ENCODE measurements at regions not wholly inside any gene's neighbourhood (a gene's known extent, or its start where the extent isn't known, plus 50 kb on each side); places are given as distances from the start of the nearest gene placed in this dataset.

GRCh38 chr22:47805394-47805935 lies 1043.0 kb downstream of the TBC1D22A start:
- no peak overlapping the region for H3K4me3 ChIP-seq (ENCODE audit: low read depth in 1 of 2, low read length in 2 of 2)
- H3K9me3 ChIP-seq (ENCODE audit: control insufficient read depth in 1 of 2, low read length in 2 of 2), result no peaks in the 10 kb centered on the region
- no peak overlapping the region for H3K9ac ChIP-seq (ENCODE audit: low read depth in 1 of 2, low read length in 2 of 2)
- no peaks in the 10 kb centered on the region for H3K27me3 ChIP-seq (ENCODE audit: control insufficient read depth in 1 of 2, insufficient read depth in 2 of 2, low read length in 2 of 2)
- H3K4me1 ChIP-seq (ENCODE audit: control insufficient read depth in 1 of 2, insufficient read depth in 2 of 2, low read length in 2 of 2), result no peaks in the 10 kb centered on the region
- H3K27ac ChIP-seq (ENCODE audit: low read depth, low read length), result no peak overlapping the region
- no peaks in the 10 kb centered on the region for H3K36me3 ChIP-seq (ENCODE audit: control insufficient read depth in 1 of 2, insufficient read depth in 2 of 2, low read length in 2 of 2)

GRCh38 chr22:47804281-47804680 lies 1041.8 kb downstream of the TBC1D22A start:
- Histone ChIP-seq H3K4me3 (ENCODE audit: low read depth in 1 of 2, low read length in 2 of 2) (no peak overlapping the region), H3K9me3 (ENCODE audit: control insufficient read depth in 1 of 2, low read length in 2 of 2) (no peaks in the 10 kb centered on the region), H3K27ac (ENCODE audit: low read depth, low read length) (no peak overlapping the region), H3K4me1 (ENCODE audit: control insufficient read depth in 1 of 2, insufficient read depth in 2 of 2, low read length in 2 of 2) (no peaks in the 10 kb centered on the region), H3K27me3 (ENCODE audit: control insufficient read depth in 1 of 2, insufficient read depth in 2 of 2, low read length in 2 of 2) (no peaks in the 10 kb centered on the region), H3K9ac (ENCODE audit: low read depth in 1 of 2, low read length in 2 of 2) (no peak overlapping the region), H3K36me3 (ENCODE audit: control insufficient read depth in 1 of 2, insufficient read depth in 2 of 2, low read length in 2 of 2) (no peaks in the 10 kb centered on the region)

- Histone ChIP-seq H3K9ac (ENCODE audit: low read depth in 1 of 2, low read length in 2 of 2) (no peak overlapping the region), H3K9me3 (ENCODE audit: control insufficient read depth in 1 of 2, low read length in 2 of 2) (no peaks in the 10 kb centered on the region), H3K36me3 (ENCODE audit: control insufficient read depth in 1 of 2, insufficient read depth in 2 of 2, low read length in 2 of 2) (no peaks in the 10 kb centered on the region), H3K27ac (ENCODE audit: low read depth, low read length) (no peak overlapping the region), H3K27me3 (ENCODE audit: control insufficient read depth in 1 of 2, insufficient read depth in 2 of 2, low read length in 2 of 2) (no peaks in the 10 kb centered on the region), H3K4me1 (ENCODE audit: control insufficient read depth in 1 of 2, insufficient read depth in 2 of 2, low read length in 2 of 2) (no peaks in the 10 kb centered on the region), H3K4me3 (ENCODE audit: low read depth in 1 of 2, low read length in 2 of 2) (no peak overlapping the region)
Measured at GRCh38 chr22:47802421-47802820, 1040.0 kb downstream of the TBC1D22A start.

GRCh38 chr22:47801541-47802245 lies 1039.2 kb downstream of the TBC1D22A start:
- H3K9me3 ChIP-seq (ENCODE audit: control insufficient read depth in 1 of 2, low read length in 2 of 2), result no peaks in the 10 kb centered on the region
- no peaks in the 10 kb centered on the region for H3K4me1 ChIP-seq (ENCODE audit: control insufficient read depth in 1 of 2, insufficient read depth in 2 of 2, low read length in 2 of 2)
- no peak overlapping the region for H3K27ac ChIP-seq (ENCODE audit: low read depth, low read length)
- no peak overlapping the region for H3K9ac ChIP-seq (ENCODE audit: low read depth in 1 of 2, low read length in 2 of 2)
- no peaks in the 10 kb centered on the region for H3K36me3 ChIP-seq (ENCODE audit: control insufficient read depth in 1 of 2, insufficient read depth in 2 of 2, low read length in 2 of 2)
- H3K4me3 ChIP-seq (ENCODE audit: low read depth in 1 of 2, low read length in 2 of 2), result no peak overlapping the region
- no peaks in the 10 kb centered on the region for H3K27me3 ChIP-seq (ENCODE audit: control insufficient read depth in 1 of 2, insufficient read depth in 2 of 2, low read length in 2 of 2)

- no peak overlapping the region for H3K4me3 ChIP-seq (ENCODE audit: low read depth in 1 of 2, low read length in 2 of 2)
- no peaks in the 10 kb centered on the region for H3K9me3 ChIP-seq (ENCODE audit: control insufficient read depth in 1 of 2, low read length in 2 of 2)
- no peaks in the 10 kb centered on the region for H3K36me3 ChIP-seq (ENCODE audit: control insufficient read depth in 1 of 2, insufficient read depth in 2 of 2, low read length in 2 of 2)
- H3K9ac ChIP-seq (ENCODE audit: low read depth in 1 of 2, low read length in 2 of 2), result no peak overlapping the region
- H3K27ac ChIP-seq (ENCODE audit: low read depth, low read length), result no peak overlapping the region
- no peaks in the 10 kb centered on the region for H3K4me1 ChIP-seq (ENCODE audit: control insufficient read depth in 1 of 2, insufficient read depth in 2 of 2, low read length in 2 of 2)
- H3K27me3 ChIP-seq (ENCODE audit: control insufficient read depth in 1 of 2, insufficient read depth in 2 of 2, low read length in 2 of 2), result no peaks in the 10 kb centered on the region
Measured at GRCh38 chr22:47798229-47798628, 1035.8 kb downstream of the TBC1D22A start.

- Histone ChIP-seq H3K9ac (ENCODE audit: low read depth in 1 of 2, low read length in 2 of 2) (no peak overlapping the region), H3K36me3 (ENCODE audit: control insufficient read depth in 1 of 2, insufficient read depth in 2 of 2, low read length in 2 of 2) (no peaks in the 10 kb centered on the region)
Measured at GRCh38 chr22:47797342-47797945, 1035.0 kb downstream of the TBC1D22A start.

GRCh38 chr22:47796128-47796908 lies 1033.9 kb downstream of the TBC1D22A start:
- no peak overlapping the region for H3K9ac ChIP-seq (ENCODE audit: low read depth in 1 of 2, low read length in 2 of 2)
- no peaks in the 10 kb centered on the region for H3K4me1 ChIP-seq (ENCODE audit: control insufficient read depth in 1 of 2, insufficient read depth in 2 of 2, low read length in 2 of 2)

More at GRCh38 chr22:47797342-47797945, 1035.0 kb downstream of the TBC1D22A start:
- H3K4me3 ChIP-seq (ENCODE audit: low read depth in 1 of 2, low read length in 2 of 2), result no peak overlapping the region
- no peaks in the 10 kb centered on the region for H3K9me3 ChIP-seq (ENCODE audit: control insufficient read depth in 1 of 2, low read length in 2 of 2)
- H3K27ac ChIP-seq (ENCODE audit: low read depth, low read length), result no peak overlapping the region
- no peaks in the 10 kb centered on the region for H3K27me3 ChIP-seq (ENCODE audit: control insufficient read depth in 1 of 2, insufficient read depth in 2 of 2, low read length in 2 of 2)
- H3K4me1 ChIP-seq (ENCODE audit: control insufficient read depth in 1 of 2, insufficient read depth in 2 of 2, low read length in 2 of 2), result no peaks in the 10 kb centered on the region

GRCh38 chr22:47795477-47796127 lies 1033.2 kb downstream of the TBC1D22A start:
- Histone ChIP-seq H3K9ac (ENCODE audit: low read depth in 1 of 2, low read length in 2 of 2) (no peak overlapping the region), H3K36me3 (ENCODE audit: control insufficient read depth in 1 of 2, insufficient read depth in 2 of 2, low read length in 2 of 2) (no peaks in the 10 kb centered on the region), H3K27me3 (ENCODE audit: control insufficient read depth in 1 of 2, insufficient read depth in 2 of 2, low read length in 2 of 2) (no peaks in the 10 kb centered on the region), H3K4me3 (ENCODE audit: low read depth in 1 of 2, low read length in 2 of 2) (no peak overlapping the region), H3K27ac (ENCODE audit: low read depth, low read length) (no peak overlapping the region), H3K4me1 (ENCODE audit: control insufficient read depth in 1 of 2, insufficient read depth in 2 of 2, low read length in 2 of 2) (no peaks in the 10 kb centered on the region), H3K9me3 (ENCODE audit: control insufficient read depth in 1 of 2, low read length in 2 of 2) (no peaks in the 10 kb centered on the region)

More at GRCh38 chr22:47796128-47796908, 1033.9 kb downstream of the TBC1D22A start:
- Histone ChIP-seq H3K9me3 (ENCODE audit: control insufficient read depth in 1 of 2, low read length in 2 of 2) (no peaks in the 10 kb centered on the region), H3K27ac (ENCODE audit: low read depth, low read length) (no peak overlapping the region), H3K36me3 (ENCODE audit: control insufficient read depth in 1 of 2, insufficient read depth in 2 of 2, low read length in 2 of 2) (no peaks in the 10 kb centered on the region), H3K27me3 (ENCODE audit: control insufficient read depth in 1 of 2, insufficient read depth in 2 of 2, low read length in 2 of 2) (no peaks in the 10 kb centered on the region), H3K4me3 (ENCODE audit: low read depth in 1 of 2, low read length in 2 of 2) (no peak overlapping the region)

- no peaks in the 10 kb centered on the region for H3K27me3 ChIP-seq (ENCODE audit: control insufficient read depth in 1 of 2, insufficient read depth in 2 of 2, low read length in 2 of 2)
Measured at GRCh38 chr22:47794851-47795250, 1032.4 kb downstream of the TBC1D22A start.

More at GRCh38 chr22:47794851-47795250, 1032.4 kb downstream of the TBC1D22A start:
- Histone ChIP-seq H3K9me3 (ENCODE audit: control insufficient read depth in 1 of 2, low read length in 2 of 2) (no peaks in the 10 kb centered on the region), H3K36me3 (ENCODE audit: control insufficient read depth in 1 of 2, insufficient read depth in 2 of 2, low read length in 2 of 2) (no peaks in the 10 kb centered on the region), H3K9ac (ENCODE audit: low read depth in 1 of 2, low read length in 2 of 2) (no peak overlapping the region), H3K4me3 (ENCODE audit: low read depth in 1 of 2, low read length in 2 of 2) (no peak overlapping the region), H3K4me1 (ENCODE audit: control insufficient read depth in 1 of 2, insufficient read depth in 2 of 2, low read length in 2 of 2) (no peaks in the 10 kb centered on the region), H3K27ac (ENCODE audit: low read depth, low read length) (no peak overlapping the region)

All from duodenal mucosa (tissue), 2 donors.